RPMI7951 (cell line): ENCODE measurements at regions not wholly inside any gene's neighbourhood (a gene's known extent, or its start where the extent isn't known, plus 50 kb on each side); places are given as distances from the start of the nearest gene placed in this dataset.

ENCODE experiments used
- DNase-seq: peaks from one replicate; pipeline ENCODE4 v3.0.0-alpha.2; 2012; ENCODE audit warnings: low read depth

GRCh38 chr10:91036807-91037411 is 116.0 kb upstream of the ANKRD1 start:
- peak; percentile 31 for DNase-seq

- DNase-seq = no peak
Measured at GRCh38 chr10:91038971-91039370, 118.1 kb upstream of the ANKRD1 start.

GRCh38 chr10:91040343-91040742 is 119.5 kb upstream of the ANKRD1 start:
- no peak for DNase-seq

GRCh38 chr10:91042069-91042468 is 121.2 kb upstream of the ANKRD1 start:
- DNase-seq = no peak

- DNase-seq = peak; percentile 35
Measured at GRCh38 chr10:91043173-91043910, 122.5 kb upstream of the ANKRD1 start.

GRCh38 chr10:91046869-91047268 is 126.0 kb upstream of the ANKRD1 start:
- DNase-seq = peak; percentile 3

GRCh38 chr10:91048380-91048779 is 127.5 kb upstream of the ANKRD1 start:
- DNase-seq = no peak

- DNase-seq = no peak
Measured at GRCh38 chr10:91049296-91049987, 128.6 kb upstream of the ANKRD1 start.

GRCh38 chr10:91049988-91050360 is 129.1 kb upstream of the ANKRD1 start:
- no peak for DNase-seq

GRCh38 chr10:91050371-91051034 is 129.6 kb upstream of the ANKRD1 start:
- no peak for DNase-seq

- no peak for DNase-seq
Measured at GRCh38 chr10:91051829-91052228, 130.9 kb upstream of the ANKRD1 start.

- DNase-seq = no peak
Measured at GRCh38 chr10:91054325-91054724, 133.4 kb upstream of the ANKRD1 start.

GRCh38 chr10:91061187-91061586 is 140.3 kb upstream of the ANKRD1 start:
- DNase-seq = no peak

- no peak for DNase-seq
Measured at GRCh38 chr10:91061608-91062007, 140.7 kb upstream of the ANKRD1 start.

GRCh38 chr10:91062091-91062490 is 141.2 kb upstream of the ANKRD1 start:
- no peak for DNase-seq

GRCh38 chr10:91071786-91072185 is 148.7 kb upstream of the PCGF5 start:
- DNase-seq = no peak

GRCh38 chr10:91073286-91073979 is 147.0 kb upstream of the PCGF5 start:
- no peak for DNase-seq

GRCh38 chr10:91076991-91077548 is 143.4 kb upstream of the PCGF5 start:
- DNase-seq = no peak

- peak; percentile 59 for DNase-seq
Measured at GRCh38 chr10:91077549-91078071, 142.9 kb upstream of the PCGF5 start.

- no peak for DNase-seq
Measured at GRCh38 chr10:91080776-91081175, 139.7 kb upstream of the PCGF5 start.

- DNase-seq = no peak
Measured at GRCh38 chr10:91082447-91082846, 138.0 kb upstream of the PCGF5 start.
